ENCODE measurements at regions not wholly inside any gene's neighbourhood (a gene's known extent, or its start where the extent isn't known, plus 50 kb on each side); places are given as distances from the start of the nearest gene placed in this dataset.

- TF ChIP-seq CTCF (conservative IDR thresholded peaks at IDR 0.05; ENCODE audit: control insufficient read depth, insufficient read depth, low read depth, low read length) = no peak
- DNase-seq (ENCODE audit: low read depth) = no peak
- no peak overlapping the region for H3K4me3 ChIP-seq (ENCODE audit: control insufficient read depth, low read depth, low read length)
These were observed 105.9 kb upstream of the SNTG2 start for GRCh38 chr2:844715-845114.

GRCh38 chr2:842151-842803 is 108.4 kb upstream of the SNTG2 start:
- no peak overlapping the region for H3K4me3 ChIP-seq (ENCODE audit: control insufficient read depth, low read depth, low read length)
- no peak for DNase-seq (ENCODE audit: low read depth)
- TF ChIP-seq CTCF (conservative IDR thresholded peaks at IDR 0.05; ENCODE audit: control insufficient read depth, insufficient read depth, low read depth, low read length) = no peak

- DNase-seq (ENCODE audit: low read depth) = no peak
- no peak overlapping the region for H3K4me3 ChIP-seq (ENCODE audit: control insufficient read depth, low read depth, low read length)
- no peak for TF ChIP-seq CTCF (conservative IDR thresholded peaks at IDR 0.05; ENCODE audit: control insufficient read depth, insufficient read depth, low read depth, low read length)
These were observed 109.6 kb upstream of the SNTG2 start for GRCh38 chr2:841036-841435.

GRCh38 chr2:834233-834632 is 116.4 kb upstream of the SNTG2 start:
- H3K4me3 ChIP-seq (ENCODE audit: control insufficient read depth, low read depth, low read length) = no peak overlapping the region
- no peak for TF ChIP-seq CTCF (conservative IDR thresholded peaks at IDR 0.05; ENCODE audit: control insufficient read depth, insufficient read depth, low read depth, low read length)
- DNase-seq (ENCODE audit: low read depth) = no peak

- TF ChIP-seq CTCF (conservative IDR thresholded peaks at IDR 0.05; ENCODE audit: control insufficient read depth, insufficient read depth, low read depth, low read length) = no peak
- H3K4me3 ChIP-seq (ENCODE audit: control insufficient read depth, low read depth, low read length) = no peak overlapping the region
- no peak for DNase-seq (ENCODE audit: low read depth)
These were observed 117.5 kb upstream of the SNTG2 start for GRCh38 chr2:833180-833579.

GRCh38 chr2:832635-833034 is 118.0 kb upstream of the SNTG2 start:
- H3K4me3 ChIP-seq (ENCODE audit: control insufficient read depth, low read depth, low read length) = no peak overlapping the region
- TF ChIP-seq CTCF (conservative IDR thresholded peaks at IDR 0.05; ENCODE audit: control insufficient read depth, insufficient read depth, low read depth, low read length) = no peak
- DNase-seq (ENCODE audit: low read depth) = no peak

- no peak for TF ChIP-seq CTCF (conservative IDR thresholded peaks at IDR 0.05; ENCODE audit: control insufficient read depth, insufficient read depth, low read depth, low read length)
- no peak overlapping the region for H3K4me3 ChIP-seq (ENCODE audit: control insufficient read depth, low read depth, low read length)
- no peak for DNase-seq (ENCODE audit: low read depth)
These were observed 119.0 kb upstream of the SNTG2 start for GRCh38 chr2:831622-832021.
